H1 (cell line): ENCODE measurements at regions not wholly inside any gene's neighbourhood (a gene's known extent, or its start where the extent isn't known, plus 50 kb on each side); places are given as distances from the start of the nearest gene placed in this dataset.

Experiments
- CTCF ChIA-PET: fragments of 300-600 bp; sonication (Branson Sonifier 250); formaldehyde crosslinking; loops from one replicate; lab custom pipeline; 2021; ENCODE audit not compliant: partially characterized antibody; lab: Charles Lee
- POLR2A ChIA-PET: fragments of 300-600 bp; sonication (Branson Sonifier 250); formaldehyde crosslinking; loops from one replicate; lab custom pipeline; 2021; ENCODE audit warnings: inconsistent platforms; ENCODE audit not compliant: partially characterized antibody; lab: Charles Lee
- DNase-seq, 2 experiments: peaks; one replicate each; pipeline versions ENCODE4 v3.0.0 to v3.0.0-alpha.2; 2010 to 2022; ENCODE audit warnings: low spot score in 2 of 2, low read depth in 1 of 2, mixed read lengths in 1 of 2
- FAIRE-seq: peaks from 2 replicates; lab custom pipeline; 2011; peaks lifted over from hg19 to GRCh38; lab: Jason Lieb, UNC
- H2AFZ ChIP-seq: 2 replicates; pipeline ENCODE4 v1.8.1; 2012; ENCODE audit warnings: low read length, inconsistent platforms
- H2AK5ac ChIP-seq: 2 replicates; pipeline ENCODE4 v1.6.1; 2013; ENCODE audit warnings: low read depth, low read length
- H2BK120ac ChIP-seq: replicated peaks from 2 replicates; pipeline ENCODE3; 2013; ENCODE audit warnings: low read depth, low read length, inconsistent platforms
- H2BK12ac ChIP-seq: 2 replicates; pipeline ENCODE4 v1.6.1; 2013; ENCODE audit warnings: low read depth, low read length
- H2BK15ac ChIP-seq: 2 replicates; pipeline ENCODE4 v1.6.1; 2013; ENCODE audit warnings: low read length
- H2BK20ac ChIP-seq: 2 replicates; pipeline ENCODE4 v1.6.1; 2013; ENCODE audit warnings: low read length
- H2BK5ac ChIP-seq: 2 replicates; pipeline ENCODE4 v1.6.1; 2013; ENCODE audit warnings: low read depth, low read length
- H3K14ac ChIP-seq: 2 replicates; pipeline ENCODE4 v1.6.1; 2013; ENCODE audit warnings: inconsistent platforms; ENCODE audit not compliant: insufficient read length
- H3K18ac ChIP-seq: 2 replicates; pipeline ENCODE4 v1.6.1; 2013; ENCODE audit warnings: low read length; ENCODE audit errors: extremely low read depth
- H3K23ac ChIP-seq: 2 replicates; pipeline ENCODE4 v1.6.1; 2013; ENCODE audit warnings: inconsistent platforms; ENCODE audit not compliant: insufficient read length
- H3K23me2 ChIP-seq: 2 replicates; pipeline ENCODE4 v1.6.1; 2013; ENCODE audit warnings: low read depth, low read length
- H3K27ac ChIP-seq: 2 replicates; pipeline ENCODE4 v1.6.1; 2011; ENCODE audit warnings: low read depth, low read length, inconsistent platforms
- H3K27me3 ChIP-seq, 4 experiments: replicated peaks in 1 of 4; 1 replicate in 1 of 4; 2 replicates in 3 of 4; pipeline versions ENCODE4 v1.6.1 to v1.8.1; 2011 to 2013; ENCODE audit warnings: low read length in 3 of 4, mild to moderate bottlenecking in 3 of 4, inconsistent platforms in 2 of 4, mixed read lengths in 2 of 4, moderate library complexity in 1 of 4; ENCODE audit not compliant: control insufficient read depth in 3 of 4, insufficient read depth in 3 of 4; ENCODE audit errors: extremely low read depth in 1 of 4
- H3K36me3 ChIP-seq, 4 experiments: 2 replicates each; pipeline versions ENCODE4 v1.6.1 to v1.8.1; 2011 to 2013; ENCODE audit warnings: mild to moderate bottlenecking in 4 of 4, low read length in 3 of 4, moderate library complexity in 2 of 4, control low read depth in 1 of 4, inconsistent platforms in 1 of 4; ENCODE audit not compliant: insufficient read depth in 4 of 4, control insufficient read depth in 2 of 4
- H3K4ac ChIP-seq: replicated peaks from 2 replicates; pipeline ENCODE3; 2013; ENCODE audit warnings: low read length, low read depth, mixed read lengths, inconsistent platforms; ENCODE audit not compliant: insufficient read length
- H3K4me1 ChIP-seq, 4 experiments: replicated peaks in 1 of 4; 1 replicate in 1 of 4; 2 replicates in 3 of 4; pipeline versions ENCODE4 v1.6.1 to v1.8.1; 2011 to 2013; ENCODE audit warnings: low read length in 3 of 4, inconsistent platforms in 2 of 4, mixed read lengths in 1 of 4; ENCODE audit not compliant: insufficient read depth in 4 of 4, control insufficient read depth in 3 of 4
- H3K4me2 ChIP-seq, 2 experiments: 2 replicates each; pipeline versions ENCODE4 v1.6.1 to v1.8.1; 2011 to 2013; ENCODE audit warnings: low read depth in 2 of 2, low read length in 2 of 2, control low read depth in 1 of 2, inconsistent platforms in 1 of 2, mild to moderate bottlenecking in 1 of 2; ENCODE audit not compliant: insufficient read depth in 1 of 2
- H3K4me3 ChIP-seq, 4 experiments: fragments of 200-600, 300-600 bp in 1 of 4; sonication (generic), shearing (Covaris generic), sonication (Bioruptor Twin) in 1 of 4; 2 replicates each; pipeline versions ENCODE4 v1.5.1 to v1.8.1; 2011 to 2016; ENCODE audit warnings: low read length in 4 of 4, low read depth in 3 of 4, control low read depth in 2 of 4, inconsistent platforms in 2 of 4, mild to moderate bottlenecking in 2 of 4, mixed read lengths in 1 of 4, moderate library complexity in 1 of 4; ENCODE audit not compliant: insufficient read depth in 2 of 4; ENCODE audit errors: extremely low read depth in 1 of 4
- H3K56ac ChIP-seq: replicated peaks from 2 replicates; pipeline ENCODE3; 2013; ENCODE audit warnings: low read depth, mild to moderate bottlenecking, mixed read lengths, low read length, inconsistent platforms; ENCODE audit not compliant: insufficient read length
- H3K79me1 ChIP-seq: 2 replicates; pipeline ENCODE4 v1.6.1; 2013; ENCODE audit warnings: low read depth, low read length, control low read depth
- H3K79me2 ChIP-seq, 2 experiments: 2 replicates each; pipeline versions ENCODE4 v1.6.1 to v1.8.1; 2012 to 2013; ENCODE audit warnings: low read length in 2 of 2, mild to moderate bottlenecking in 2 of 2, inconsistent platforms in 1 of 2; ENCODE audit not compliant: insufficient read depth in 2 of 2, control insufficient read depth in 1 of 2
- H3K9ac ChIP-seq, 4 experiments: replicated peaks in 1 of 4; 1 replicate in 1 of 4; 2 replicates in 3 of 4; pipeline versions ENCODE4 v1.6.1 to v1.8.1; 2011 to 2013; ENCODE audit warnings: low read depth in 3 of 4, low read length in 3 of 4, control low read depth in 2 of 4, mild to moderate bottlenecking in 2 of 4, moderate library complexity in 2 of 4, inconsistent platforms in 1 of 4; ENCODE audit errors: extremely low read depth in 1 of 4
- H3K9me3 ChIP-seq, 2 experiments: 2 replicates each; pipeline versions ENCODE4 v1.6.1 to v1.8.1; 2012 to 2013; ENCODE audit warnings: mild to moderate bottlenecking in 2 of 2, moderate library complexity in 2 of 2, control low read depth in 1 of 2, inconsistent platforms in 1 of 2, low read depth in 1 of 2, low read length in 1 of 2, mixed read lengths in 1 of 2; ENCODE audit not compliant: insufficient read depth in 2 of 2
- H4K20me1 ChIP-seq, 2 experiments: replicated peaks in 1 of 2; 2 replicates each; pipeline versions ENCODE3 to v1.8.1; 2011 to 2013; ENCODE audit warnings: inconsistent platforms in 2 of 2, low read length in 2 of 2, mild to moderate bottlenecking in 1 of 2; ENCODE audit not compliant: insufficient read depth in 2 of 2, control insufficient read depth in 1 of 2
- H4K5ac ChIP-seq: 2 replicates; pipeline ENCODE4 v1.6.1; 2013; ENCODE audit warnings: low read length, low read depth, mixed read lengths, inconsistent platforms; ENCODE audit not compliant: insufficient read length
- H4K8ac ChIP-seq: 2 replicates; pipeline ENCODE4 v1.8.0; 2013; ENCODE audit warnings: mild to moderate bottlenecking, moderate library complexity, low read length, inconsistent platforms; ENCODE audit not compliant: insufficient read depth; ENCODE audit errors: extremely low read depth
- H4K91ac ChIP-seq: replicated peaks from 2 replicates; pipeline ENCODE3; 2013; ENCODE audit warnings: low read length, mixed read lengths, inconsistent platforms; ENCODE audit not compliant: insufficient read length
- BCL11A ChIP-seq, 2 experiments: IDR thresholded peaks; one replicate each; pipeline ENCODE4 v1.6.1; 2011; ENCODE audit warnings: low read depth in 2 of 2, low read length in 2 of 2, mild to moderate bottlenecking in 2 of 2
- CBX5 ChIP-seq: fragments of 300-800, 300-1000 bp; sonication (generic); IDR thresholded peaks from 2 replicates; pipeline ENCODE4 v1.7.1; 2016; ENCODE audit warnings: antibody characterized with exemption, low read length, low read depth
- CHD1 ChIP-seq: IDR thresholded peaks from 2 replicates; pipeline ENCODE4 v1.6.1; 2012; ENCODE audit warnings: low read depth, low read length, improper control_type of control experiment
- FOSL1 ChIP-seq: IDR thresholded peaks from 2 replicates; pipeline ENCODE4 v1.6.1; 2011; ENCODE audit warnings: mild to moderate bottlenecking, low read depth, low read length, moderate library complexity; ENCODE audit not compliant: insufficient read depth
- GABPA ChIP-seq: IDR thresholded peaks from 2 replicates; pipeline ENCODE4 v1.6.1; 2011; ENCODE audit warnings: mild to moderate bottlenecking, low read length, moderate library complexity, borderline replicate concordance; ENCODE audit not compliant: insufficient read depth
- GTF2F1 ChIP-seq: IDR thresholded peaks from 2 replicates; pipeline ENCODE4 v1.6.1; 2012; ENCODE audit warnings: low read depth, low read length, improper control_type of control experiment, borderline replicate concordance
- HDAC2 ChIP-seq, 2 experiments: fragments of 300-600 bp in 1 of 2; sonication (generic) in 1 of 2; IDR thresholded peaks; 2 replicates each; pipeline ENCODE4 v1.6.1; 2011 to 2012; ENCODE audit warnings: low read depth in 2 of 2, low read length in 2 of 2, mild to moderate bottlenecking in 2 of 2, moderate library complexity in 2 of 2, borderline replicate concordance in 1 of 2, inconsistent platforms in 1 of 2
- KDM4A ChIP-seq: IDR thresholded peaks from one replicate; pipeline ENCODE4 v1.7.1; 2012; ENCODE audit warnings: low read depth, mild to moderate bottlenecking, moderate library complexity, low read length, inconsistent platforms; ENCODE audit not compliant: severe bottlenecking
- POLR2A ChIP-seq, 2 experiments: IDR thresholded peaks; 1 replicate in 1 of 2; 2 replicates in 1 of 2; pipeline ENCODE4 v1.6.1; 2011; ENCODE audit warnings: low read depth in 2 of 2, low read length in 2 of 2, mild to moderate bottlenecking in 2 of 2; ENCODE audit errors: control extremely low read depth in 1 of 2
- RBBP5 ChIP-seq: IDR thresholded peaks from 2 replicates; pipeline ENCODE4 v1.7.1; 2012; ENCODE audit warnings: low read depth, mild to moderate bottlenecking, inconsistent platforms, low read length, moderate library complexity, borderline replicate concordance
- SP2 ChIP-seq: IDR thresholded peaks from 2 replicates; pipeline ENCODE4 v1.6.1; 2012; ENCODE audit warnings: mild to moderate bottlenecking, low read length, inconsistent platforms
- TCF12 ChIP-seq: IDR thresholded peaks from 2 replicates; pipeline ENCODE4 v1.6.1; 2011; ENCODE audit warnings: low read depth, mild to moderate bottlenecking, low read length
- ZNF274 ChIP-seq: IDR thresholded peaks from 2 replicates; pipeline ENCODE4 v1.7.0; 2012; ENCODE audit warnings: low read length, borderline replicate concordance; ENCODE audit errors: extremely low read depth
- WGBS, 2 experiments: shearing (Covaris generic) in 1 of 2; methylation state at CpG; one replicate each; pipeline versions ENCODE4 v1.1.6 to v1.1.7; 2013 to 2015; ENCODE audit warnings: low lambda C conversion rate in 2 of 2, mixed read lengths in 2 of 2, inconsistent platforms in 1 of 2, low coverage in 1 of 2, missing lambda C conversion rate in 1 of 2; ENCODE audit not compliant: insufficient replicate concordance in 2 of 2, insufficient coverage in 1 of 2, insufficient read length in 1 of 2; ENCODE audit errors: extremely low coverage in 1 of 2, missing lambda C conversion rate in 1 of 2; 5-methylcytosine and 5-hydroxymethylcytosine counted together

DNA sequence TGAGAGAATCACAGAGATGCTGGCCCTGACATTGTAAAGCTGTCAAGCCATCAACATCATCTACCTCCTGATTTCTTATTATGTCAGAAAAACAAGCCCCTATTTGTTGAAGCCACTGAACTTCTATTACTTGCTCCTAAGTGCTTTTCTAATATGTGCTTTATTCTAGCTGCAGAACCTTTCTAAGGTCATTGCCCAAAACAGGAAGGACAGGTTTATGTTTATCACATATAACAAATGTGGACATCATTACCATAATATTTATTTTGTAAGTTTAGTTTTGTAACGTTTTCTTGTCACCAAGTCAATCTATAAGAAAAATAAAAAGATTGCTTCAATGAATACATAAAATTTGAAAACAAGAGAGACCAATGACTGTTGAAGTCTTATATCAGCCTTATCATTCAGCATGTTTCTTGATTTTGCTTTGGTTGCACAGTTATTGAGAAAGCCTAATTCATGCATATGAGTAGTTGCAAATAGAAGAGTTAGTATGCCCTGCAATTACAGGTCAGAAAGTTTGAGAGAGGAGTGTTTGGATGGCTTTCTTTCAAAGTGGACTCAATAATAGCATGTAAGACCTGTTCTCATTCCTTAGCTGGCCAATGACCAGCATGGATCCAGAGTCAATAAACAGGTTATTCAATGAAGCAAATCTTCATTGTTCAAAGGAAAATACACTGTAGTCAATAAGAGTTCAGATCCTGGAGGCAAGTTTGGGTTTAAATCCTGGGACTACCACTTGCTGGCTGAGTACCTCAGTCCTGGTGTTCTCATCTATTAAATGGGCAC, 84.1 kb downstream of the MAB21L3 start:
- no peak overlapping the region for H3K9ac ChIP-seq
- no peak overlapping the region for H2BK120ac ChIP-seq
- no peak overlapping the region for H3K18ac ChIP-seq
- no peak overlapping the region for H2BK20ac ChIP-seq
- no peak for DNase-seq
- no peaks in the 10 kb centered on the region for H3K4me1 ChIP-seq
- H3K9me3 ChIP-seq, result no peaks in the 10 kb centered on the region
- no peak overlapping the region for H3K4me2 ChIP-seq
- CTCF ChIA-PET, result no interaction called here
- no peak overlapping the region for H3K56ac ChIP-seq
- H2BK12ac ChIP-seq, result no peak overlapping the region
- no peaks in the 10 kb centered on the region for H3K79me1 ChIP-seq
- H2AFZ ChIP-seq, result no peak overlapping the region; the same call in 1 of the 2 replicates
- H3K4me3 ChIP-seq, result no peak overlapping the region
- H4K5ac ChIP-seq, result no peak overlapping the region
- H3K23ac ChIP-seq, result no peak overlapping the region
- no peak overlapping the region for H2BK5ac ChIP-seq
- no peaks in the 10 kb centered on the region for H3K23me2 ChIP-seq
- H3K79me2 ChIP-seq, result no peaks in the 10 kb centered on the region
- no peak overlapping the region for H3K14ac ChIP-seq
- no peak for FAIRE-seq
- no peaks in the 10 kb centered on the region for H4K20me1 ChIP-seq
- no peak overlapping the region for H3K4ac ChIP-seq
- H3K36me3 ChIP-seq, result no peaks in the 10 kb centered on the region
- H3K27me3 ChIP-seq, result no peaks in the 10 kb centered on the region
- H2AK5ac ChIP-seq, result no peak overlapping the region
- POLR2A ChIA-PET, result no interaction called here
- no peak overlapping the region for H4K91ac ChIP-seq
- H3K27ac ChIP-seq, result no peak overlapping the region
- WGBS, 2 experiments, result 88% methylated on average over 1 of the region's 1 CpG; no CpG with 5 or more reads in 1 of the 2 experiments
- no peak overlapping the region for H2BK15ac ChIP-seq
- no peak overlapping the region for H4K8ac ChIP-seq
- no peak for TF ChIP-seq HDAC2 (IDR thresholded peaks at IDR 0.05; ENCODE audit: borderline replicate concordance in 1 of 2, low read depth in 2 of 2, low read length in 2 of 2)
- TF ChIP-seq POLR2A (IDR thresholded peaks at IDR 0.05; ENCODE audit: control extremely low read depth in 1 of 2, low read depth in 2 of 2, low read length in 2 of 2), result no peak
- no peak for TF ChIP-seq CBX5
- TF ChIP-seq SP2, result no peak
- TF ChIP-seq CHD1, result no peak
- TF ChIP-seq FOSL1, result no peak
- TF ChIP-seq BCL11A (IDR thresholded peaks at IDR 0.05; ENCODE audit: low read depth in 2 of 2, low read length in 2 of 2), result no peak
- TF ChIP-seq TCF12, result no peak
- no peak for TF ChIP-seq ZNF274
- TF ChIP-seq GABPA, result no peak
- TF ChIP-seq GTF2F1, result no peak
- no peak for TF ChIP-seq KDM4A
- no peak for TF ChIP-seq RBBP5
